ENCODE measurements at regions not wholly inside any gene's neighbourhood (a gene's known extent, or its start where the extent isn't known, plus 50 kb on each side); places are given as distances from the start of the nearest gene placed in this dataset.

- Mint-ChIP-seq H3K4me3 (no peak overlapping the region), H3K36me3 (ENCODE audit: low read depth) (no peaks in the 10 kb centered on the region), H3K27me3 (ENCODE audit: insufficient read depth) (no peaks in the 10 kb centered on the region; the same call in 1 of the 2 replicates), H3K4me1 (ENCODE audit: low read depth) (no peaks in the 10 kb centered on the region), H3K9me3 (no peaks in the 10 kb centered on the region), H3K27ac (no peak overlapping the region)
- TF ChIP-seq, protein P1, sequence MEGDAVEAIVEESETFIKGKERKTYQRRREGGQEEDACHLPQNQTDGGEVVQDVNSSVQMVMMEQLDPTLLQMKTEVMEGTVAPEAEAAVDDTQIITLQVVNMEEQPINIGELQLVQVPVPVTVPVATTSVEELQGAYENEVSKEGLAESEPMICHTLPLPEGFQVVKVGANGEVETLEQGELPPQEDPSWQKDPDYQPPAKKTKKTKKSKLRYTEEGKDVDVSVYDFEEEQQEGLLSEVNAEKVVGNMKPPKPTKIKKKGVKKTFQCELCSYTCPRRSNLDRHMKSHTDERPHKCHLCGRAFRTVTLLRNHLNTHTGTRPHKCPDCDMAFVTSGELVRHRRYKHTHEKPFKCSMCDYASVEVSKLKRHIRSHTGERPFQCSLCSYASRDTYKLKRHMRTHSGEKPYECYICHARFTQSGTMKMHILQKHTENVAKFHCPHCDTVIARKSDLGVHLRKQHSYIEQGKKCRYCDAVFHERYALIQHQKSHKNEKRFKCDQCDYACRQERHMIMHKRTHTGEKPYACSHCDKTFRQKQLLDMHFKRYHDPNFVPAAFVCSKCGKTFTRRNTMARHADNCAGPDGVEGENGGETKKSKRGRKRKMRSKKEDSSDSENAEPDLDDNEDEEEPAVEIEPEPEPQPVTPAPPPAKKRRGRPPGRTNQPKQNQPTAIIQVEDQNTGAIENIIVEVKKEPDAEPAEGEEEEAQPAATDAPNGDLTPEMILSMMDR (IDR thresholded peaks at IDR 0.05), result no peak
- no peak for DNase-seq
These were observed 97.6 kb downstream of the TM2D1 start for GRCh38 chr1:61627365-61627764.

GRCh38 chr1:61626816-61627215 is 98.1 kb downstream of the TM2D1 start:
- DNase-seq, result no peak
- H3K27ac Mint-ChIP-seq, result no peak overlapping the region
- H3K4me1 Mint-ChIP-seq (ENCODE audit: low read depth), result no peaks in the 10 kb centered on the region
- no peaks in the 10 kb centered on the region for H3K9me3 Mint-ChIP-seq
- H3K36me3 Mint-ChIP-seq (ENCODE audit: low read depth), result no peaks in the 10 kb centered on the region
- TF ChIP-seq, protein P1 (IDR thresholded peaks at IDR 0.05), result no peak
- H3K4me3 Mint-ChIP-seq, result no peak overlapping the region
- H3K27me3 Mint-ChIP-seq (ENCODE audit: insufficient read depth), result no peaks in the 10 kb centered on the region; the same call in 1 of the 2 replicates

- H3K36me3 Mint-ChIP-seq (ENCODE audit: low read depth), result no peaks in the 10 kb centered on the region
- TF ChIP-seq, protein P1 (IDR thresholded peaks at IDR 0.05), result no peak
- H3K4me1 Mint-ChIP-seq (ENCODE audit: low read depth), result no peaks in the 10 kb centered on the region
- H3K4me3 Mint-ChIP-seq, result no peak overlapping the region
- no peaks in the 10 kb centered on the region; the same call in 1 of the 2 replicates for H3K27me3 Mint-ChIP-seq (ENCODE audit: insufficient read depth)
- no peaks in the 10 kb centered on the region for H3K9me3 Mint-ChIP-seq
- no peak for DNase-seq
- no peak overlapping the region for H3K27ac Mint-ChIP-seq
These were observed 101.1 kb downstream of the TM2D1 start for GRCh38 chr1:61623852-61624251.

DNA sequence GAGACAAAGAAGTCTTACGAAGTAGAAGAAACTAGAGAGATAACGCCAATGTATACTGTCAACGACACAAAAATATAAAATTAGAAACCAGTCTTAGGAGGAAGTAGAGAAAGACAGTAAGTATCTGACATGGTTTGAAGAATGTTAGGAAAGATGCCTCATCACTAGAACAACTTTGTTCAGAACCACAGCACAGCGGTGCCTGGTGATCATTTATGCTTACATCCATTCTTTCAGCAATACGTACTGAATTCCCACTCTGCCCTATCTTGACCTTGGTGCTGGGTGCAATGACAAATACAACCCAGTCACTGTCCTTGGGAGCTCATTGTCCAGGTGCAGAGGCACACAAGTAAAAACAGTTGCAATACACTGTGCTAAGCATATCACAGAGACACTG is 104.4 kb downstream of the TM2D1 start:
- no peak for DNase-seq
- no peak overlapping the region for H3K4me3 Mint-ChIP-seq
- H3K27me3 Mint-ChIP-seq (ENCODE audit: insufficient read depth), result no peaks in the 10 kb centered on the region
- no peaks in the 10 kb centered on the region for H3K36me3 Mint-ChIP-seq (ENCODE audit: low read depth)
- TF ChIP-seq, protein P1 (IDR thresholded peaks at IDR 0.05), result no peak
- H3K27ac Mint-ChIP-seq, result no peak overlapping the region
- no peaks in the 10 kb centered on the region for H3K9me3 Mint-ChIP-seq
- H3K4me1 Mint-ChIP-seq (ENCODE audit: low read depth), result peaks cover 13% of the 10 kb centered on the region

GRCh38 chr1:61618755-61619154 is 106.2 kb downstream of the TM2D1 start:
- no peak overlapping the region for H3K4me3 Mint-ChIP-seq
- H3K36me3 Mint-ChIP-seq (ENCODE audit: low read depth), result no peaks in the 10 kb centered on the region
- H3K4me1 Mint-ChIP-seq (ENCODE audit: low read depth), result peaks cover 13% of the 10 kb centered on the region
- no peak overlapping the region for H3K27ac Mint-ChIP-seq
- H3K9me3 Mint-ChIP-seq, result no peaks in the 10 kb centered on the region
- TF ChIP-seq, protein P1 (IDR thresholded peaks at IDR 0.05), result no peak
- no peak for DNase-seq
- no peaks in the 10 kb centered on the region for H3K27me3 Mint-ChIP-seq (ENCODE audit: insufficient read depth)

- no peak overlapping the region for H3K4me3 Mint-ChIP-seq
- no peaks in the 10 kb centered on the region for H3K36me3 Mint-ChIP-seq (ENCODE audit: low read depth)
These were observed 106.7 kb downstream of the TM2D1 start for GRCh38 chr1:61618193-61618592.

More at GRCh38 chr1:61618193-61618592, 106.7 kb downstream of the TM2D1 start:
- Mint-ChIP-seq H3K4me1 (ENCODE audit: low read depth) (peaks cover 13% of the 10 kb centered on the region), H3K27me3 (ENCODE audit: insufficient read depth) (no peaks in the 10 kb centered on the region), H3K27ac (no peak overlapping the region), H3K9me3 (no peaks in the 10 kb centered on the region)
- TF ChIP-seq, protein P1 (IDR thresholded peaks at IDR 0.05), result no peak
- DNase-seq, result no peak

Measured in HFFc6 (cell line).